Bronchial epithelial cell (primary cell): ENCODE measurements at regions not wholly inside any gene's neighbourhood (a gene's known extent, or its start where the extent isn't known, plus 50 kb on each side); places are given as distances from the start of the nearest gene placed in this dataset.

Experiments used
- DNase-seq: peaks from one replicate; pipeline ENCODE4 v3.0.0-alpha.2; 2010; ENCODE audit warnings: low read depth
- FAIRE-seq: peaks from 2 replicates; lab custom pipeline; 2011; peaks lifted over from hg19 to GRCh38; lab: Jason Lieb, UNC
- H3K27me3 ChIP-seq: 2 replicates; pipeline ENCODE4 v1.5.1; 2011; ENCODE audit warnings: low read length; ENCODE audit not compliant: control insufficient read depth, insufficient read depth
- H3K36me3 ChIP-seq: 2 replicates; pipeline ENCODE4 v1.5.1; 2011; ENCODE audit warnings: low read length; ENCODE audit not compliant: control insufficient read depth, insufficient read depth
- H3K4me3 ChIP-seq: 2 replicates; pipeline ENCODE4 v1.5.1; 2011; ENCODE audit warnings: mild to moderate bottlenecking, low read depth, low read length, control low read depth
- TF ChIP-seq, protein P1 (sequence below): IDR thresholded peaks from 2 replicates; pipeline ENCODE4 v1.5.1; 2011; ENCODE audit warnings: mild to moderate bottlenecking, moderate library complexity, low read length, control low read depth, inconsistent platforms; ENCODE audit not compliant: insufficient read depth, severe bottlenecking

- Histone ChIP-seq H3K36me3 (no peaks in the 10 kb centered on the region), H3K4me3 (no peak overlapping the region), H3K27me3 (no peaks in the 10 kb centered on the region)
- TF ChIP-seq, protein P1, sequence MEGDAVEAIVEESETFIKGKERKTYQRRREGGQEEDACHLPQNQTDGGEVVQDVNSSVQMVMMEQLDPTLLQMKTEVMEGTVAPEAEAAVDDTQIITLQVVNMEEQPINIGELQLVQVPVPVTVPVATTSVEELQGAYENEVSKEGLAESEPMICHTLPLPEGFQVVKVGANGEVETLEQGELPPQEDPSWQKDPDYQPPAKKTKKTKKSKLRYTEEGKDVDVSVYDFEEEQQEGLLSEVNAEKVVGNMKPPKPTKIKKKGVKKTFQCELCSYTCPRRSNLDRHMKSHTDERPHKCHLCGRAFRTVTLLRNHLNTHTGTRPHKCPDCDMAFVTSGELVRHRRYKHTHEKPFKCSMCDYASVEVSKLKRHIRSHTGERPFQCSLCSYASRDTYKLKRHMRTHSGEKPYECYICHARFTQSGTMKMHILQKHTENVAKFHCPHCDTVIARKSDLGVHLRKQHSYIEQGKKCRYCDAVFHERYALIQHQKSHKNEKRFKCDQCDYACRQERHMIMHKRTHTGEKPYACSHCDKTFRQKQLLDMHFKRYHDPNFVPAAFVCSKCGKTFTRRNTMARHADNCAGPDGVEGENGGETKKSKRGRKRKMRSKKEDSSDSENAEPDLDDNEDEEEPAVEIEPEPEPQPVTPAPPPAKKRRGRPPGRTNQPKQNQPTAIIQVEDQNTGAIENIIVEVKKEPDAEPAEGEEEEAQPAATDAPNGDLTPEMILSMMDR, result no peak
- DNase-seq, result peak; percentile 86
- no peak for FAIRE-seq
These were observed 85.2 kb downstream of the GPR88 start for GRCh38 chr1:100622966-100623762.

- Histone ChIP-seq H3K4me3 (no peak overlapping the region), H3K36me3 (no peaks in the 10 kb centered on the region), H3K27me3 (no peaks in the 10 kb centered on the region)
- FAIRE-seq (no peak), DNase-seq (peak; percentile 56)
- TF ChIP-seq, protein P1, result no peak
These were observed 87.1 kb downstream of the GPR88 start for GRCh38 chr1:100624886-100625610.

DNA sequence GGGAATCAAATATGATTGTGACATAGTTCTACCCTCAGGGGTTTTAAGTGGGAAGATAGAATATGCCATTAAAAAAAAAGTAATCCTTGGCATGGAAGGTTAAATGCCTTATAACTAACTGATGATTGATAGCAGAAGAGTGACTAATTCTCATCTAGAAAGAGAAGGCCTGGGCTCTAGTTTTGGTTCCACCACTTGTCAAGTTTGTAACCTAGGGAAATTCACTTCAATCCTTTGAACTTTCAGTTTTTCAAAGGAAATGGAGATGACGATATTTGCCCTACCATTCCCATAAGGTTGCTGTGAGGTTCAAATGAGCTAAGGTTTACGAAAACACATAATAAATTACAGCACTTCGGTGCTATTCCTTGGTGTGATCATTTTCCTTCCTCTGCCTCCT, 88.5 kb downstream of the GPR88 start:
- Histone ChIP-seq H3K4me3 (no peak overlapping the region), H3K27me3 (no peaks in the 10 kb centered on the region), H3K36me3 (no peaks in the 10 kb centered on the region)
- TF ChIP-seq, protein P1, result no peak
- DNase-seq, result no peak
- no peak for FAIRE-seq

GRCh38 chr1:100627054-100627716, 89.2 kb downstream of the GPR88 start:
- no peaks in the 10 kb centered on the region for H3K27me3 ChIP-seq
- no peak for FAIRE-seq
- TF ChIP-seq, protein P1, result no peak
- H3K4me3 ChIP-seq, result no peak overlapping the region
- H3K36me3 ChIP-seq, result no peaks in the 10 kb centered on the region
- peak; percentile 82 for DNase-seq

GRCh38 chr1:100627936-100628335, 90.0 kb downstream of the GPR88 start:
- TF ChIP-seq, protein P1, result no peak
- H3K27me3 ChIP-seq, result no peaks in the 10 kb centered on the region
- H3K4me3 ChIP-seq, result no peak overlapping the region
- DNase-seq (no peak), FAIRE-seq (no peak)
- H3K36me3 ChIP-seq, result no peaks in the 10 kb centered on the region
